ENCODE measurements at regions not wholly inside any gene's neighbourhood (a gene's known extent, or its start where the extent isn't known, plus 50 kb on each side); places are given as distances from the start of the nearest gene placed in this dataset.

DNA sequence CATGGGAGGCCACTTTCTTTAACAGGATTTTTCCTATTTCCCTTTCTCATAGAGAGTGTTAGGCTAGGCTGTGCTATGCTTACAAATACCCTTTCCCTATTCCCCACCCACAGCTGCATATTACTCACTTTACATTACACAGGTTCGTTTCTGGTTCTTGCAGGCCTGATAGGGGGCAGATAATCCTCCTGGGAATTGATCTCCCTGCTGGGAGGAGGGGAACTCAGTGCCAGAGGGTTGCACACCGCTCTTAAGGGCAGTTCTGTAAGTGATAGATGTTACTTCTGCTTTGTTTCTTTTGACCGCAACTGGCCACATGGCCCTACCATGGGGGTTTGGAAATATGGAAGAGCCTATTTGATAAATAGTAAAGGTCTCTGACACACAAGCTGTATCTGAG lies 54.0 kb upstream of the NTRK2 start:
- DNase-seq (no peak), ATAC-seq (no peak)
- intact Hi-C loops (cut with DNase I) = no loop called here

DNA sequence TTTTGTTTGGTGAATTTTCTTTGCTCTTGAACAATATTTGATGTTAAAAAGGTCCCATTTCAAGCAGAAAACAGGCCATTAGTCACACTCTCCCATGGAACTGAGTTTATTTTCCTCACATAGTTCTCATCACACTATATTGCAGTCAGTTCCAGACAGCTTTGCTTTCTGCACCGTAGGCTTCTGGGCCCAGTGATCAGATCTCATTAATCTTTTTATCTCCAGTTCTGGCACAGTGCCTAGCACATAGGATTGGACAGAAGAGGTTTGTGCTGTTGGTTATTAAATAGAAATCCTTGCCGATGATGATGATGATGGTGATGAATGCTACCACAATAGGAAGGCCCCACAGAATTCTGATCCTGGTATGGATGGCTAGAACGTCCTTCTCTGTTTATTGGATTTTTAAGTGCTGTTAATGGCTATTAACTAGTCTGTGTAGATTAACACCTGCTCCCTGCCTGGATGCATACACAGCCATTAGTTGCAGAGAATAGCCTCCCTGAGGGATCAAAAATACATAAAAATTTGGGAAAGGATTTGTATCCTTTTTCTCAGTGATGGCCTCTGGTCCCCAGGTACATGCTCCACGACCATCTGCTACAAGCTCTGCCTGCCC lies 52.0 kb upstream of the NTRK2 start:
- intact Hi-C loops (cut with DNase I) = no loop called here
- no peak for DNase-seq
- no peak for ATAC-seq

Data from left cardiac atrium (tissue), 4 donors.